ENCODE measurements at regions not wholly inside any gene's neighbourhood (a gene's known extent, or its start where the extent isn't known, plus 50 kb on each side); places are given as distances from the start of the nearest gene placed in this dataset.

- Histone ChIP-seq H3K27me3 (no peaks in the 10 kb centered on the region), H3K9me3 (ENCODE audit: low read depth) (no peaks in the 10 kb centered on the region), H3K4me3 (no peak overlapping the region)
Observed at GRCh38 chr1:70672442-70672888, 261.4 kb downstream of the CTH start.

GRCh38 chr1:70674941-70675685 lies 264.0 kb downstream of the CTH start:
- H3K4me3 ChIP-seq, result no peak overlapping the region
- no peaks in the 10 kb centered on the region for H3K36me3 ChIP-seq
- peaks cover 14% of the 10 kb centered on the region for H3K4me1 ChIP-seq (ENCODE audit: low read depth)
- no peak for TF ChIP-seq CTCF (IDR thresholded peaks at IDR 0.05; ENCODE audit: low read depth, low read length)
- peak overlapping the region; percentile 49 for H3K27ac ChIP-seq
- DNase-seq (ENCODE audit: low read depth in 1 of 2, low spot score in 1 of 2), result peak in 1 of 2 donors; percentile 15
- H3K9me3 ChIP-seq (ENCODE audit: low read depth), result no peaks in the 10 kb centered on the region
- no peaks in the 10 kb centered on the region for H3K27me3 ChIP-seq

More at GRCh38 chr1:70672442-70672888, 261.4 kb downstream of the CTH start:
- Histone ChIP-seq H3K27ac (no peak overlapping the region), H3K36me3 (no peaks in the 10 kb centered on the region), H3K4me1 (ENCODE audit: low read depth) (peaks cover 14% of the 10 kb centered on the region)
- TF ChIP-seq CTCF (IDR thresholded peaks at IDR 0.05; ENCODE audit: low read depth, low read length), result no peak
- DNase-seq (ENCODE audit: low read depth in 1 of 2, low spot score in 1 of 2), result no peak

- Histone ChIP-seq H3K4me1 (ENCODE audit: low read depth) (peaks cover 14% of the 10 kb centered on the region), H3K27ac (peak overlapping the region; percentile 49), H3K4me3 (no peak overlapping the region), H3K36me3 (no peaks in the 10 kb centered on the region), H3K9me3 (ENCODE audit: low read depth) (no peaks in the 10 kb centered on the region), H3K27me3 (no peaks in the 10 kb centered on the region)
- DNase-seq (ENCODE audit: low read depth in 1 of 2, low spot score in 1 of 2), result peak in 1 of 2 donors; percentile 22
- TF ChIP-seq CTCF (IDR thresholded peaks at IDR 0.05; ENCODE audit: low read depth, low read length), result no peak
Observed at GRCh38 chr1:70675737-70676156, 264.7 kb downstream of the CTH start.

- Histone ChIP-seq H3K4me3 (no peak overlapping the region), H3K27me3 (no peaks in the 10 kb centered on the region), H3K36me3 (no peaks in the 10 kb centered on the region), H3K4me1 (ENCODE audit: low read depth) (no peaks in the 10 kb centered on the region), H3K9me3 (ENCODE audit: low read depth) (no peaks in the 10 kb centered on the region), H3K27ac (no peak overlapping the region)
- peak; percentile 73 to 78 for DNase-seq (ENCODE audit: low read depth in 1 of 2, low spot score in 1 of 2)
- peak; percentile 90 for TF ChIP-seq CTCF (IDR thresholded peaks at IDR 0.05; ENCODE audit: low read depth, low read length)
Observed at GRCh38 chr1:70685300-70686286, 274.5 kb downstream of the CTH start.

GRCh38 chr1:70688580-70688979 lies 277.5 kb downstream of the CTH start:
- H3K27ac ChIP-seq, result no peak overlapping the region
- no peak for DNase-seq (ENCODE audit: low read depth in 1 of 2, low spot score in 1 of 2)
- H3K9me3 ChIP-seq (ENCODE audit: low read depth), result no peaks in the 10 kb centered on the region
- H3K4me3 ChIP-seq, result no peak overlapping the region
- no peaks in the 10 kb centered on the region for H3K27me3 ChIP-seq
- no peak for TF ChIP-seq CTCF (IDR thresholded peaks at IDR 0.05; ENCODE audit: low read depth, low read length)
- H3K4me1 ChIP-seq (ENCODE audit: low read depth), result no peaks in the 10 kb centered on the region
- no peaks in the 10 kb centered on the region for H3K36me3 ChIP-seq
